H1 (cell line): ENCODE measurements at regions not wholly inside any gene's neighbourhood (a gene's known extent, or its start where the extent isn't known, plus 50 kb on each side); places are given as distances from the start of the nearest gene placed in this dataset.

Experiments
- CTCF ChIA-PET: fragments of 300-600 bp; sonication (Branson Sonifier 250); formaldehyde crosslinking; loops from one replicate; lab custom pipeline; 2021; ENCODE audit not compliant: partially characterized antibody; lab: Charles Lee
- POLR2A ChIA-PET: fragments of 300-600 bp; sonication (Branson Sonifier 250); formaldehyde crosslinking; loops from one replicate; lab custom pipeline; 2021; ENCODE audit warnings: inconsistent platforms; ENCODE audit not compliant: partially characterized antibody; lab: Charles Lee
- DNase-seq, 2 experiments: peaks; one replicate each; pipeline versions ENCODE4 v3.0.0 to v3.0.0-alpha.2; 2010 to 2022; ENCODE audit warnings: low spot score in 2 of 2, low read depth in 1 of 2, mixed read lengths in 1 of 2
- FAIRE-seq: peaks from 2 replicates; lab custom pipeline; 2011; peaks lifted over from hg19 to GRCh38; lab: Jason Lieb, UNC
- H2AFZ ChIP-seq: 2 replicates; pipeline ENCODE4 v1.8.1; 2012; ENCODE audit warnings: low read length, inconsistent platforms
- H2AK5ac ChIP-seq: 2 replicates; pipeline ENCODE4 v1.6.1; 2013; ENCODE audit warnings: low read depth, low read length
- H2BK120ac ChIP-seq: replicated peaks from 2 replicates; pipeline ENCODE3; 2013; ENCODE audit warnings: low read depth, low read length, inconsistent platforms
- H2BK12ac ChIP-seq: 2 replicates; pipeline ENCODE4 v1.6.1; 2013; ENCODE audit warnings: low read depth, low read length
- H2BK15ac ChIP-seq: 2 replicates; pipeline ENCODE4 v1.6.1; 2013; ENCODE audit warnings: low read length
- H2BK20ac ChIP-seq: 2 replicates; pipeline ENCODE4 v1.6.1; 2013; ENCODE audit warnings: low read length
- H2BK5ac ChIP-seq: 2 replicates; pipeline ENCODE4 v1.6.1; 2013; ENCODE audit warnings: low read depth, low read length
- H3K14ac ChIP-seq: 2 replicates; pipeline ENCODE4 v1.6.1; 2013; ENCODE audit warnings: inconsistent platforms; ENCODE audit not compliant: insufficient read length
- H3K18ac ChIP-seq: 2 replicates; pipeline ENCODE4 v1.6.1; 2013; ENCODE audit warnings: low read length; ENCODE audit errors: extremely low read depth
- H3K23ac ChIP-seq: 2 replicates; pipeline ENCODE4 v1.6.1; 2013; ENCODE audit warnings: inconsistent platforms; ENCODE audit not compliant: insufficient read length
- H3K23me2 ChIP-seq: 2 replicates; pipeline ENCODE4 v1.6.1; 2013; ENCODE audit warnings: low read depth, low read length
- H3K27ac ChIP-seq: 2 replicates; pipeline ENCODE4 v1.6.1; 2011; ENCODE audit warnings: low read depth, low read length, inconsistent platforms
- H3K27me3 ChIP-seq, 4 experiments: replicated peaks in 1 of 4; 1 replicate in 1 of 4; 2 replicates in 3 of 4; pipeline versions ENCODE4 v1.6.1 to v1.8.1; 2011 to 2013; ENCODE audit warnings: low read length in 3 of 4, mild to moderate bottlenecking in 3 of 4, inconsistent platforms in 2 of 4, mixed read lengths in 2 of 4, moderate library complexity in 1 of 4; ENCODE audit not compliant: control insufficient read depth in 3 of 4, insufficient read depth in 3 of 4; ENCODE audit errors: extremely low read depth in 1 of 4
- H3K36me3 ChIP-seq, 4 experiments: 2 replicates each; pipeline versions ENCODE4 v1.6.1 to v1.8.1; 2011 to 2013; ENCODE audit warnings: mild to moderate bottlenecking in 4 of 4, low read length in 3 of 4, moderate library complexity in 2 of 4, control low read depth in 1 of 4, inconsistent platforms in 1 of 4; ENCODE audit not compliant: insufficient read depth in 4 of 4, control insufficient read depth in 2 of 4
- H3K4ac ChIP-seq: replicated peaks from 2 replicates; pipeline ENCODE3; 2013; ENCODE audit warnings: low read length, low read depth, mixed read lengths, inconsistent platforms; ENCODE audit not compliant: insufficient read length
- H3K4me1 ChIP-seq, 4 experiments: replicated peaks in 1 of 4; 1 replicate in 1 of 4; 2 replicates in 3 of 4; pipeline versions ENCODE4 v1.6.1 to v1.8.1; 2011 to 2013; ENCODE audit warnings: low read length in 3 of 4, inconsistent platforms in 2 of 4, mixed read lengths in 1 of 4; ENCODE audit not compliant: insufficient read depth in 4 of 4, control insufficient read depth in 3 of 4
- H3K4me2 ChIP-seq, 2 experiments: 2 replicates each; pipeline versions ENCODE4 v1.6.1 to v1.8.1; 2011 to 2013; ENCODE audit warnings: low read depth in 2 of 2, low read length in 2 of 2, control low read depth in 1 of 2, inconsistent platforms in 1 of 2, mild to moderate bottlenecking in 1 of 2; ENCODE audit not compliant: insufficient read depth in 1 of 2
- H3K4me3 ChIP-seq, 4 experiments: fragments of 200-600, 300-600 bp in 1 of 4; sonication (generic), shearing (Covaris generic), sonication (Bioruptor Twin) in 1 of 4; 2 replicates each; pipeline versions ENCODE4 v1.5.1 to v1.8.1; 2011 to 2016; ENCODE audit warnings: low read length in 4 of 4, low read depth in 3 of 4, control low read depth in 2 of 4, inconsistent platforms in 2 of 4, mild to moderate bottlenecking in 2 of 4, mixed read lengths in 1 of 4, moderate library complexity in 1 of 4; ENCODE audit not compliant: insufficient read depth in 2 of 4; ENCODE audit errors: extremely low read depth in 1 of 4
- H3K56ac ChIP-seq: replicated peaks from 2 replicates; pipeline ENCODE3; 2013; ENCODE audit warnings: low read depth, mild to moderate bottlenecking, mixed read lengths, low read length, inconsistent platforms; ENCODE audit not compliant: insufficient read length
- H3K79me1 ChIP-seq: 2 replicates; pipeline ENCODE4 v1.6.1; 2013; ENCODE audit warnings: low read depth, low read length, control low read depth
- H3K79me2 ChIP-seq, 2 experiments: 2 replicates each; pipeline versions ENCODE4 v1.6.1 to v1.8.1; 2012 to 2013; ENCODE audit warnings: low read length in 2 of 2, mild to moderate bottlenecking in 2 of 2, inconsistent platforms in 1 of 2; ENCODE audit not compliant: insufficient read depth in 2 of 2, control insufficient read depth in 1 of 2
- H3K9ac ChIP-seq, 4 experiments: replicated peaks in 1 of 4; 1 replicate in 1 of 4; 2 replicates in 3 of 4; pipeline versions ENCODE4 v1.6.1 to v1.8.1; 2011 to 2013; ENCODE audit warnings: low read depth in 3 of 4, low read length in 3 of 4, control low read depth in 2 of 4, mild to moderate bottlenecking in 2 of 4, moderate library complexity in 2 of 4, inconsistent platforms in 1 of 4; ENCODE audit errors: extremely low read depth in 1 of 4
- H3K9me3 ChIP-seq, 2 experiments: 2 replicates each; pipeline versions ENCODE4 v1.6.1 to v1.8.1; 2012 to 2013; ENCODE audit warnings: mild to moderate bottlenecking in 2 of 2, moderate library complexity in 2 of 2, control low read depth in 1 of 2, inconsistent platforms in 1 of 2, low read depth in 1 of 2, low read length in 1 of 2, mixed read lengths in 1 of 2; ENCODE audit not compliant: insufficient read depth in 2 of 2
- H4K20me1 ChIP-seq, 2 experiments: replicated peaks in 1 of 2; 2 replicates each; pipeline versions ENCODE3 to v1.8.1; 2011 to 2013; ENCODE audit warnings: inconsistent platforms in 2 of 2, low read length in 2 of 2, mild to moderate bottlenecking in 1 of 2; ENCODE audit not compliant: insufficient read depth in 2 of 2, control insufficient read depth in 1 of 2
- H4K5ac ChIP-seq: 2 replicates; pipeline ENCODE4 v1.6.1; 2013; ENCODE audit warnings: low read length, low read depth, mixed read lengths, inconsistent platforms; ENCODE audit not compliant: insufficient read length
- H4K8ac ChIP-seq: 2 replicates; pipeline ENCODE4 v1.8.0; 2013; ENCODE audit warnings: mild to moderate bottlenecking, moderate library complexity, low read length, inconsistent platforms; ENCODE audit not compliant: insufficient read depth; ENCODE audit errors: extremely low read depth
- H4K91ac ChIP-seq: replicated peaks from 2 replicates; pipeline ENCODE3; 2013; ENCODE audit warnings: low read length, mixed read lengths, inconsistent platforms; ENCODE audit not compliant: insufficient read length
- CBX5 ChIP-seq: fragments of 300-800, 300-1000 bp; sonication (generic); IDR thresholded peaks from 2 replicates; pipeline ENCODE4 v1.7.1; 2016; ENCODE audit warnings: antibody characterized with exemption, low read length, low read depth
- CHD1 ChIP-seq: IDR thresholded peaks from 2 replicates; pipeline ENCODE4 v1.6.1; 2012; ENCODE audit warnings: low read depth, low read length, improper control_type of control experiment
- E2F6 ChIP-seq: IDR thresholded peaks from 2 replicates; pipeline ENCODE4 v1.6.1; 2012; ENCODE audit warnings: inconsistent platforms
- GABPA ChIP-seq: IDR thresholded peaks from 2 replicates; pipeline ENCODE4 v1.6.1; 2011; ENCODE audit warnings: mild to moderate bottlenecking, low read length, moderate library complexity, borderline replicate concordance; ENCODE audit not compliant: insufficient read depth
- GTF2F1 ChIP-seq: IDR thresholded peaks from 2 replicates; pipeline ENCODE4 v1.6.1; 2012; ENCODE audit warnings: low read depth, low read length, improper control_type of control experiment, borderline replicate concordance
- HDAC6 ChIP-seq: IDR thresholded peaks from one replicate; pipeline ENCODE4 v1.7.1; 2012; ENCODE audit warnings: low read depth, mild to moderate bottlenecking, inconsistent platforms, low read length, moderate library complexity
- MAX ChIP-seq: IDR thresholded peaks from 2 replicates; pipeline ENCODE4 v1.6.1; 2012; ENCODE audit warnings: inconsistent platforms
- POU5F1 ChIP-seq: IDR thresholded peaks from 2 replicates; pipeline ENCODE4 v1.6.1; 2011; ENCODE audit warnings: low read depth, mild to moderate bottlenecking, low read length, moderate library complexity
- SIN3A ChIP-seq, 2 experiments: IDR thresholded peaks in 1 of 2; conservative IDR thresholded peaks in 1 of 2; 2 replicates each; pipeline ENCODE4 v1.6.1; 2011 to 2012; ENCODE audit warnings: low read length in 2 of 2, improper control_type of control experiment in 1 of 2, low read depth in 1 of 2, mild to moderate bottlenecking in 1 of 2
- TAF7 ChIP-seq: optimal IDR thresholded peaks from 2 replicates; pipeline ENCODE3; 2011; ENCODE audit warnings: low read depth, mild to moderate bottlenecking, inconsistent platforms, low read length, moderate library complexity, borderline replicate concordance
- TBP ChIP-seq: IDR thresholded peaks from 2 replicates; pipeline ENCODE4 v1.6.1; 2011; ENCODE audit warnings: low read depth, low read length, improper control_type of control experiment
- WGBS, 2 experiments: shearing (Covaris generic) in 1 of 2; methylation state at CpG; one replicate each; pipeline versions ENCODE4 v1.1.6 to v1.1.7; 2013 to 2015; ENCODE audit warnings: low lambda C conversion rate in 2 of 2, mixed read lengths in 2 of 2, inconsistent platforms in 1 of 2, low coverage in 1 of 2, missing lambda C conversion rate in 1 of 2; ENCODE audit not compliant: insufficient replicate concordance in 2 of 2, insufficient coverage in 1 of 2, insufficient read length in 1 of 2; ENCODE audit errors: extremely low coverage in 1 of 2, missing lambda C conversion rate in 1 of 2; 5-methylcytosine and 5-hydroxymethylcytosine counted together

GRCh38 chr15:24394303-24394702 is 281.3 kb upstream of the NPAP1 start:
- WGBS, 2 experiments, result 90% methylated on average over 1 of the region's 1 CpG; no CpG with 5 or more reads in 1 of the 2 experiments

More at GRCh38 chr15:24394303-24394702, 281.3 kb upstream of the NPAP1 start:
- Histone ChIP-seq H3K79me1 (no peaks in the 10 kb centered on the region), H4K20me1 (no peaks in the 10 kb centered on the region), H4K5ac (no peak overlapping the region), H2AK5ac (no peak overlapping the region), H4K91ac (no peak overlapping the region), H3K14ac (no peak overlapping the region), H4K8ac (no peak overlapping the region), H3K4me3 (no peak overlapping the region), H3K79me2 (no peaks in the 10 kb centered on the region), H2AFZ (no peak overlapping the region), H2BK5ac (no peak overlapping the region), H2BK20ac (no peak overlapping the region), H3K4me2 (no peak overlapping the region), H2BK120ac (no peak overlapping the region), H3K9ac (no peak overlapping the region), H3K23me2 (no peaks in the 10 kb centered on the region), H3K23ac (no peak overlapping the region), H3K56ac (no peak overlapping the region), H3K4me1 (no peaks in the 10 kb centered on the region), H3K27me3 (no peaks in the 10 kb centered on the region), H3K9me3 (peaks cover 0 to 18% of the 10 kb centered on the region in 2 experiments; a peak in 2 of 4 replicates), H2BK15ac (no peak overlapping the region), H3K36me3 (no peaks in the 10 kb centered on the region), H3K4ac (no peak overlapping the region), H3K18ac (no peak overlapping the region), H3K27ac (no peak overlapping the region), H2BK12ac (no peak overlapping the region)
- no peak for FAIRE-seq
- TF ChIP-seq GTF2F1 (no peak), POU5F1 (no peak), CHD1 (no peak), CBX5 (no peak), TAF7 (no peak), E2F6 (no peak), GABPA (no peak), HDAC6 (no peak), SIN3A (conservative IDR thresholded peaks at IDR 0.05 in 1 of 2, IDR thresholded peaks at IDR 0.05 in 1 of 2; ENCODE audit: low read depth in 1 of 2, low read length in 2 of 2) (no peak), MAX (no peak), TBP (no peak)
- CTCF ChIA-PET, result no interaction called here
- DNase-seq, result no peak
- POLR2A ChIA-PET, result no interaction called here
